PC-9 (cell line): ENCODE measurements at regions not wholly inside any gene's neighbourhood (a gene's known extent, or its start where the extent isn't known, plus 50 kb on each side); places are given as distances from the start of the nearest gene placed in this dataset.

Experiments
- BruUV-seq: library from RNA; stranded (reverse); fragments of 400-500 nt; replicated peaks from 2 replicates; lab custom pipeline; 2021; lab: Mats Ljungman, UMichigan
- CTCF ChIA-PET: fragments of 300-600 bp; sonication (Branson Sonifier 250); formaldehyde crosslinking; loops from one replicate; lab custom pipeline; 2022; ENCODE audit warnings: antibody characterized with exemption; lab: Charles Lee
- POLR2A ChIA-PET: fragments of 300-600 bp; sonication (Branson Sonifier 250); formaldehyde crosslinking; loops from one replicate; lab custom pipeline; 2022; ENCODE audit warnings: antibody characterized with exemption; ENCODE audit not compliant: unreplicated experiment; lab: Charles Lee
- DNase-seq, 2 experiments: peaks; one replicate each; pipeline versions ENCODE4 v3.0.0 to v3.0.0-alpha.2; 2015 to 2022; ENCODE audit warnings: mixed read lengths in 1 of 2
- H2AFZ ChIP-seq: fragments of 200-600 bp; sonication (generic); 2 replicates; pipeline ENCODE4 v1.8.1; 2017; ENCODE audit warnings: antibody characterized with exemption
- H3F3A ChIP-seq: fragments of 200-600 bp; sonication (generic); 2 replicates; pipeline ENCODE4 v1.8.1; 2017; ENCODE audit warnings: antibody characterized with exemption, mild to moderate bottlenecking, low read depth; ENCODE audit not compliant: insufficient read depth
- H3K27ac ChIP-seq: fragments of 200-600 bp; sonication (generic); 2 replicates; pipeline ENCODE4 v1.6.1; 2016; ENCODE audit warnings: mixed run types
- H3K27me3 ChIP-seq: fragments of 200-600 bp; sonication (generic); 2 replicates; pipeline ENCODE4 v1.6.1; 2016; ENCODE audit warnings: low read depth, mixed run types; ENCODE audit not compliant: insufficient read depth
- H3K36me3 ChIP-seq: fragments of 200-600 bp; sonication (generic); 2 replicates; pipeline ENCODE4 v1.6.1; 2016; ENCODE audit warnings: low read depth, mixed run types
- H3K4me1 ChIP-seq: fragments of 200-600 bp; sonication (generic); replicated peaks from 2 replicates; pipeline ENCODE4 v1.6.1; 2016; ENCODE audit warnings: mixed run types; ENCODE audit not compliant: insufficient read depth
- H3K4me2 ChIP-seq: fragments of 200-600 bp; sonication (generic); 2 replicates; pipeline ENCODE4 v1.6.1; 2017; ENCODE audit warnings: mixed run types
- H3K4me3 ChIP-seq: fragments of 200-600 bp; sonication (generic); 2 replicates; pipeline ENCODE4 v1.6.1; 2016; ENCODE audit warnings: mixed run types
- H3K79me2 ChIP-seq: fragments of 200-600 bp; sonication (generic); 2 replicates; pipeline ENCODE4 v1.6.1; 2017; ENCODE audit warnings: low read depth, mixed run types
- H3K9me2 ChIP-seq: fragments of 200-600 bp; sonication (generic); 2 replicates; pipeline ENCODE4 v1.8.1; 2017; ENCODE audit warnings: mild to moderate bottlenecking; ENCODE audit not compliant: insufficient read depth
- H3K9me3 ChIP-seq: fragments of 200-600 bp; sonication (generic); 2 replicates; pipeline ENCODE4 v1.8.1; 2016; ENCODE audit warnings: low read depth; ENCODE audit not compliant: insufficient read depth
- H4K20me1 ChIP-seq: fragments of 200-600 bp; sonication (generic); 2 replicates; pipeline ENCODE4 v1.8.1; 2017; ENCODE audit not compliant: insufficient read depth
- CTCF ChIP-seq: fragments of 200-600 bp; sonication (generic); conservative IDR thresholded peaks from 2 replicates; pipeline ENCODE4 v1.6.1; 2017; ENCODE audit warnings: mixed run types, antibody characterized with exemption, mild to moderate bottlenecking, moderate library complexity
- EZH2 ChIP-seq: fragments of 200-600 bp; sonication (generic); IDR thresholded peaks from 2 replicates; pipeline ENCODE4 v1.8.0; 2017; ENCODE audit warnings: antibody characterized with exemption, low read depth
- intact Hi-C: fragments of 100-400 bp; cut with micrococcal nuclease; formaldehyde crosslinking; loops from one replicate; pipeline ENCODE4 v1.10.0; 2022; ENCODE audit not compliant: unreplicated experiment

GRCh38 chr13:26880735-26881134 is 120.1 kb upstream of the GPR12 start:
- TF ChIP-seq EZH2, result no peak
- TF ChIP-seq CTCF, result no peak
- Histone ChIP-seq H3K9me3 (0 out of 2 replicates have a peak, but pooled peaks cover under 1% of the 10 kb centered on the region), H3F3A (no peaks in the 10 kb centered on the region), H2AFZ (no peak overlapping the region), H3K9me2 (no peaks in the 10 kb centered on the region), H4K20me1 (no peaks in the 10 kb centered on the region), H3K4me2 (no peak overlapping the region), H3K79me2 (no peaks in the 10 kb centered on the region), H3K36me3 (no peaks in the 10 kb centered on the region), H3K27me3 (peaks cover 80% of the 10 kb centered on the region), H3K4me3 (no peak overlapping the region), H3K27ac (no peak overlapping the region), H3K4me1 (no peaks in the 10 kb centered on the region)
- no peak for DNase-seq
- CTCF ChIA-PET, result no interaction called here
- POLR2A ChIA-PET, result no interaction called here
- no TSS peak for BruUV-seq
- intact Hi-C loops, result no loop called here

- H3K4me2 ChIP-seq, result no peak overlapping the region
- H3K36me3 ChIP-seq, result no peaks in the 10 kb centered on the region
- 0 out of 2 replicates have a peak, but pooled peaks cover 3% of the 10 kb centered on the region for H3K9me3 ChIP-seq
- H3K79me2 ChIP-seq, result no peaks in the 10 kb centered on the region
- ChIA-PET POLR2A (no interaction called here), CTCF (no interaction called here)
- TF ChIP-seq CTCF, result no peak
- no peak for TF ChIP-seq EZH2
- H3K27ac ChIP-seq, result no peak overlapping the region
- BruUV-seq, result no TSS peak
- no peak overlapping the region for H2AFZ ChIP-seq
- no peak for DNase-seq
- H4K20me1 ChIP-seq, result no peaks in the 10 kb centered on the region; the same call in 1 of the 2 replicates
- no peak overlapping the region for H3K4me3 ChIP-seq
- intact Hi-C loops, result loop anchor here (10.0 kb wide), 1 partner anchor 174 kb away; no protein-coding TSS in a partner anchor
- no peaks in the 10 kb centered on the region for H3K4me1 ChIP-seq
- no peaks in the 10 kb centered on the region for H3K9me2 ChIP-seq
- H3F3A ChIP-seq, result no peaks in the 10 kb centered on the region
- H3K27me3 ChIP-seq, result peaks cover 61% of the 10 kb centered on the region
Observed at GRCh38 chr13:26878438-26878837, 117.9 kb upstream of the GPR12 start.

GRCh38 chr13:26873386-26873698 is 112.8 kb upstream of the GPR12 start:
- Histone ChIP-seq H3K4me3 (no peak overlapping the region), H3K27ac (no peak overlapping the region), H3K79me2 (no peaks in the 10 kb centered on the region), H3K9me3 (0 out of 2 replicates have a peak, but pooled peaks cover 3% of the 10 kb centered on the region), H2AFZ (no peak overlapping the region), H4K20me1 (no peaks in the 10 kb centered on the region; the same call in 1 of the 2 replicates), H3K9me2 (no peaks in the 10 kb centered on the region), H3K27me3 (peaks cover 34% of the 10 kb centered on the region), H3K4me1 (no peaks in the 10 kb centered on the region), H3F3A (no peaks in the 10 kb centered on the region), H3K36me3 (no peaks in the 10 kb centered on the region), H3K4me2 (no peak overlapping the region)
- ChIA-PET CTCF (no interaction called here), POLR2A (no interaction called here)
- intact Hi-C loops, result loop anchor here (10.0 kb wide), 1 partner anchor 169 kb away; no protein-coding TSS in a partner anchor
- no peak for DNase-seq
- BruUV-seq, result no TSS peak
- TF ChIP-seq EZH2 (no peak), CTCF (no peak)
